Endothelial cell of umbilical vein (primary cell): ENCODE measurements at regions not wholly inside any gene's neighbourhood (a gene's known extent, or its start where the extent isn't known, plus 50 kb on each side); places are given as distances from the start of the nearest gene placed in this dataset.

ENCODE experiments used
- BruUV-seq: library from RNA; stranded (reverse); fragments of 400-500 nt; replicated peaks from 2 replicates; lab custom pipeline; 2021; lab: Mats Ljungman, UMichigan
- CTCF ChIA-PET: fragments of 300-600, 350-600 bp; sonication (Branson Sonifier 250); formaldehyde crosslinking; loops from one replicate; lab custom pipeline; 2021; ENCODE audit warnings: antibody characterized with exemption, inconsistent platforms; lab: Charles Lee
- POLR2A ChIA-PET: fragments of 300-600, 350-600 bp; sonication (Branson Sonifier 250); formaldehyde crosslinking; loops from one replicate; lab custom pipeline; 2021; ENCODE audit warnings: antibody characterized with exemption, inconsistent platforms; lab: Charles Lee
- DNase-seq: peaks from one replicate; pipeline ENCODE4 v3.0.0-alpha.2; 2011; ENCODE audit warnings: low read depth, low spot score
- FAIRE-seq: peaks from 2 replicates; lab custom pipeline; 2011; peaks lifted over from hg19 to GRCh38; lab: Jason Lieb, UNC
- H2AFZ ChIP-seq: 2 replicates; pipeline ENCODE4 v1.6.0; 2012; ENCODE audit warnings: low read depth, low read length, control low read depth, inconsistent platforms
- H3K27ac ChIP-seq: 2 replicates; pipeline ENCODE4 v1.5.1; 2011; ENCODE audit warnings: low read depth, mild to moderate bottlenecking, control low read depth, low read length, moderate library complexity; ENCODE audit not compliant: insufficient read depth
- H3K27me3 ChIP-seq, 2 experiments: 2 replicates each; pipeline versions ENCODE4 v1.6.0 to v1.6.1; 2011; ENCODE audit warnings: low read length in 2 of 2, mixed read lengths in 1 of 2; ENCODE audit not compliant: control insufficient read depth in 2 of 2, insufficient read depth in 2 of 2
- H3K36me3 ChIP-seq, 2 experiments: 2 replicates in 1 of 2; 3 replicates in 1 of 2; pipeline ENCODE4 v1.5.1; 2011; ENCODE audit warnings: low read length in 2 of 2, mild to moderate bottlenecking in 1 of 2, moderate library complexity in 1 of 2; ENCODE audit not compliant: control insufficient read depth in 2 of 2, insufficient read depth in 2 of 2; ENCODE audit errors: extremely low read depth in 1 of 2
- H3K4me1 ChIP-seq: 3 replicates; pipeline ENCODE4 v1.5.1; 2011; ENCODE audit warnings: mild to moderate bottlenecking, low read length; ENCODE audit not compliant: control insufficient read depth, insufficient read depth; ENCODE audit errors: extremely low read depth
- H3K4me2 ChIP-seq: 2 replicates; pipeline ENCODE4 v1.6.1; 2011; ENCODE audit warnings: low read length, control low read depth, mixed read lengths; ENCODE audit not compliant: insufficient read depth
- H3K4me3 ChIP-seq, 3 experiments: fragments of 200-600 bp in 1 of 3; sonication (generic), shearing (Covaris generic) in 1 of 3; replicated peaks in 1 of 3; 2 replicates each; pipeline ENCODE4 v1.5.1; 2011 to 2016; ENCODE audit warnings: control low read depth in 3 of 3, low read length in 3 of 3, mild to moderate bottlenecking in 2 of 3, inconsistent platforms in 1 of 3, low read depth in 1 of 3, moderate library complexity in 1 of 3; ENCODE audit not compliant: insufficient read depth in 1 of 3
- H3K79me2 ChIP-seq: 2 replicates; pipeline ENCODE4 v1.6.0; 2012; ENCODE audit warnings: low read length, inconsistent platforms; ENCODE audit not compliant: control insufficient read depth, insufficient read depth
- H3K9ac ChIP-seq: replicated peaks from 2 replicates; pipeline ENCODE3; 2011; ENCODE audit warnings: low read length, control low read depth; ENCODE audit not compliant: insufficient read depth; ENCODE audit errors: extremely low read depth
- H3K9me1 ChIP-seq: replicated peaks from 3 replicates; pipeline ENCODE4 v1.6.0; 2011; ENCODE audit warnings: mild to moderate bottlenecking, low read length; ENCODE audit not compliant: control insufficient read depth, insufficient read depth; ENCODE audit errors: extremely low read depth
- H3K9me3 ChIP-seq: replicated peaks from 2 replicates; pipeline ENCODE4 v1.5.1; 2012; ENCODE audit warnings: low read length, inconsistent platforms; ENCODE audit not compliant: control insufficient read depth, insufficient read depth
- H4K20me1 ChIP-seq: replicated peaks from 2 replicates; pipeline ENCODE3; 2011; ENCODE audit warnings: mild to moderate bottlenecking, low read length; ENCODE audit not compliant: control insufficient read depth, insufficient read depth; ENCODE audit errors: extremely low read depth
- EZH2 ChIP-seq: IDR thresholded peaks from 2 replicates; pipeline ENCODE4 v1.6.1; 2012; ENCODE audit warnings: borderline replicate concordance, low read depth, mild to moderate bottlenecking, moderate library complexity, low read length, inconsistent platforms; ENCODE audit not compliant: severe bottlenecking
- FOS ChIP-seq: IDR thresholded peaks from 2 replicates; pipeline ENCODE4 v1.6.1; 2011; ENCODE audit warnings: mild to moderate bottlenecking, low read length, moderate library complexity, borderline replicate concordance; ENCODE audit not compliant: insufficient read depth
- GATA2 ChIP-seq: IDR thresholded peaks from 2 replicates; pipeline ENCODE4 v1.7.0; 2011; ENCODE audit warnings: low read depth, mild to moderate bottlenecking, moderate library complexity, mixed read lengths, low read length; ENCODE audit not compliant: insufficient read length, insufficient read depth
- JUN ChIP-seq: IDR thresholded peaks from 2 replicates; pipeline ENCODE4 v1.6.1; 2011; ENCODE audit warnings: borderline replicate concordance, low read depth; ENCODE audit not compliant: insufficient read length, insufficient read depth
- MYC ChIP-seq: IDR thresholded peaks from one replicate; pipeline ENCODE4 v1.6.1; 2011; ENCODE audit warnings: mild to moderate bottlenecking, low read depth, low read length
- POLR2A ChIP-seq: IDR thresholded peaks from 2 replicates; pipeline ENCODE4 v1.6.1; 2012; ENCODE audit warnings: low read depth, mild to moderate bottlenecking, control low read depth, low read length
- POLR2AphosphoS5 ChIP-seq: IDR thresholded peaks from 2 replicates; pipeline ENCODE4 v1.6.1; 2012; ENCODE audit warnings: low read depth, mild to moderate bottlenecking, control low read depth, low read length, moderate library complexity; ENCODE audit not compliant: insufficient read depth
- dilution Hi-C: fragments of 300-500 bp; cut with MboI; formaldehyde crosslinking; loops from one replicate; pipeline ENCODE4 v1.15.0; 2019; ENCODE audit warnings: low sequenced_read_pairs; ENCODE audit not compliant: extremely low pct_ligation_motif_present
- intact Hi-C: fragments of 100-400 bp; cut with micrococcal nuclease; formaldehyde crosslinking; loops from one replicate; pipeline ENCODE4 v1.10.0; 2022
- TF ChIP-seq, protein P1 (sequence below): IDR thresholded peaks from 2 replicates; pipeline ENCODE4 v1.6.1; 2011; ENCODE audit not compliant: insufficient read depth, insufficient read length
- TF ChIP-seq, protein P2 (sequence below), 2 donors: IDR thresholded peaks; 1 replicate in 1 of 2; 2 replicates in 1 of 2; pipeline ENCODE4 v1.5.1; 2011; ENCODE audit warnings: low read length in 2 of 2, mild to moderate bottlenecking in 2 of 2, moderate library complexity in 2 of 2, control low read depth in 1 of 2, inconsistent platforms in 1 of 2, low read depth in 1 of 2; ENCODE audit not compliant: insufficient read depth in 1 of 2; ENCODE audit errors: extremely low read depth in 1 of 2

DNA sequence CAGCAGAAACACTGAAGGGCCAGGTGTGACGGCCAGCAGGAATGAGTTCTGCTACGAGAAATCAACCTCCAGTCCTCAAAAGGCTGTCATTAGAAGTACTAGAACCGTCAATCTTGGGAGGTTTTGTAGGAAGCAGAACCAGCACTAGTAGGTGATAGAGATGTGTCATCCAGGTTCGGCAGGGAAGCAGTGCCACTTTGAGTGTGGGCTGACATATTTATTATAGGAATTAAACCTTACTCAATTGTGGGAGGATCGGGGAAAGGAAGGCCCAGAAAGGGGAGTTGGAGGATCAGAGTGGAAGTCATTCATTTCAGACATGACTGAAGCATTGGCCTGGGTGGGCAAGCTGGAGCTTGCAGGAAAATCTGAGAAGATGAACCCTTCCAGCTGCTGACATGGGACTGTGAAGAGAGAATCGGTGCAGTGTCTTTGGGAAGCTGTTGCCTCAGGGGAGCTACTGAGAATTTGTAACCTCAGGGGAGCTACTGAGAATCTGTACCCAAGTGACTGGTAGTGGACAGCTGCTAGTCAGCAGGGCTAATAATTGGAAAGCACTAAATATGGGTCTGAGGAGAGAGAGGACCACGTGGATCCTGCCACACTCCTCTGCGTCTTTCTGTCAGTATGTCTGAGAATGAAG lies 177.4 kb downstream of the SPRY1 start:
- Histone ChIP-seq H3K4me2 (no peak overlapping the region), H3K9me3 (no peaks in the 10 kb centered on the region), H4K20me1 (no peaks in the 10 kb centered on the region), H3K9ac (no peak overlapping the region), H3K36me3 (no peaks in the 10 kb centered on the region), H3K9me1 (no peaks in the 10 kb centered on the region), H3K79me2 (no peaks in the 10 kb centered on the region), H3K4me3 (no peak overlapping the region), H3K27me3 (peaks cover 6 to 14% of the 10 kb centered on the region in 2 experiments), H3K4me1 (no peaks in the 10 kb centered on the region), H3K27ac (no peak overlapping the region), H2AFZ (no peak overlapping the region)
- intact Hi-C loops (no loop called here), dilution Hi-C loops (no loop called here)
- TF ChIP-seq, protein P1, sequence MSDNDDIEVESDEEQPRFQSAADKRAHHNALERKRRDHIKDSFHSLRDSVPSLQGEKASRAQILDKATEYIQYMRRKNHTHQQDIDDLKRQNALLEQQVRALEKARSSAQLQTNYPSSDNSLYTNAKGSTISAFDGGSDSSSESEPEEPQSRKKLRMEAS, result no peak
- no peak for TF ChIP-seq JUN
- no peak for TF ChIP-seq POLR2AphosphoS5
- TF ChIP-seq, protein P2, sequence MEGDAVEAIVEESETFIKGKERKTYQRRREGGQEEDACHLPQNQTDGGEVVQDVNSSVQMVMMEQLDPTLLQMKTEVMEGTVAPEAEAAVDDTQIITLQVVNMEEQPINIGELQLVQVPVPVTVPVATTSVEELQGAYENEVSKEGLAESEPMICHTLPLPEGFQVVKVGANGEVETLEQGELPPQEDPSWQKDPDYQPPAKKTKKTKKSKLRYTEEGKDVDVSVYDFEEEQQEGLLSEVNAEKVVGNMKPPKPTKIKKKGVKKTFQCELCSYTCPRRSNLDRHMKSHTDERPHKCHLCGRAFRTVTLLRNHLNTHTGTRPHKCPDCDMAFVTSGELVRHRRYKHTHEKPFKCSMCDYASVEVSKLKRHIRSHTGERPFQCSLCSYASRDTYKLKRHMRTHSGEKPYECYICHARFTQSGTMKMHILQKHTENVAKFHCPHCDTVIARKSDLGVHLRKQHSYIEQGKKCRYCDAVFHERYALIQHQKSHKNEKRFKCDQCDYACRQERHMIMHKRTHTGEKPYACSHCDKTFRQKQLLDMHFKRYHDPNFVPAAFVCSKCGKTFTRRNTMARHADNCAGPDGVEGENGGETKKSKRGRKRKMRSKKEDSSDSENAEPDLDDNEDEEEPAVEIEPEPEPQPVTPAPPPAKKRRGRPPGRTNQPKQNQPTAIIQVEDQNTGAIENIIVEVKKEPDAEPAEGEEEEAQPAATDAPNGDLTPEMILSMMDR (IDR thresholded peaks at IDR 0.05; ENCODE audit: extremely low read depth in 1 of 2, insufficient read depth in 1 of 2, low read depth in 1 of 2, low read length in 2 of 2), result no peak
- TF ChIP-seq GATA2, result no peak
- no peak for TF ChIP-seq EZH2
- no peak for TF ChIP-seq POLR2A
- no peak for TF ChIP-seq FOS
- TF ChIP-seq MYC, result no peak
- no peak for DNase-seq
- ChIA-PET POLR2A (no interaction called here), CTCF (interaction anchor here (3.2 kb wide), 1 partner anchor 9 kb away, joined by 16 read pairs; no protein-coding TSS in a partner anchor)
- no TSS peak for BruUV-seq
- FAIRE-seq, result no peak
